Activated CD4-positive, alpha-beta T cell treated with anti-CD3 and anti-CD28 coated beads, Interleukin-2, amount 50 U/mL, for 1 hour (primary cell): ENCODE measurements at regions not wholly inside any gene's neighbourhood (a gene's known extent, or its start where the extent isn't known, plus 50 kb on each side); places are given as distances from the start of the nearest gene placed in this dataset.
A peak's percentile ranks its signal among the peaks of the same experiment; 100 is the strongest.
"Not testable (repeated sequence)": the region's sequence is repeated elsewhere in the genome, so short reads cannot be mapped to it uniquely, and the experiment has no call there.

Experiments used
- DNase-seq: peaks from one replicate; pipeline ENCODE4 v3.0.0-alpha.2; 2020

GRCh38 chr5:131107128-131107527 is 57.9 kb downstream of the HINT1 start:
- DNase-seq = no peak

DNA sequence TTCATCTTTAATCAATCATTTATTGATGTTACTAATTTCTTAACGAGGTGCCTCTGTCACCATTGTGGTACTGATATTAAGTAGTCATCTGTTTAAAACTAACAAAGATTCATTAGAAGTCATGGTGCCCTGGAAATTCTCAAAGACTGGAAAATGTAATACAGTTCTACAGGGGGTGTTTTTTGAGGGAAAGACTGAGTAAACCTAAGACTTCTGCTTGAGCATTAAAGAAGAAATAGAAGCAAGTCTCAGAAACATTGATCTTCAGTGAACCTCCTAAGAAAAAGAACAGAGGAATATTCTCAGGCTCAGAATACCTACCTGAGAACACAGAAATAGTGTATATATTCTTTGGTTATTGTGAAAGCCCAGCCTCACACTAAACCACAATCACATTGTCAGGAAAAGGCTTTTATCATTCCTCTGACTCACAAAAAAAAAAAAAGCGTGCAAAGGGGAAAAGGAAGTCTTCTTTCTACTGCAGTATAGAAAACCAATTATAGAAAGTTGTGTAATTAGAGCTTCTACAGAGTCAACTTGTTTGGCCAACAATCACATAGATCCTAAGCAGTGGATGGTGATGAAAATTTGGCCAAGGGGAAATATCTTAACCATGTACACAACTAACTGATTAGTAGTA is 60.8 kb downstream of the HINT1 start:
- no peak for DNase-seq

DNA sequence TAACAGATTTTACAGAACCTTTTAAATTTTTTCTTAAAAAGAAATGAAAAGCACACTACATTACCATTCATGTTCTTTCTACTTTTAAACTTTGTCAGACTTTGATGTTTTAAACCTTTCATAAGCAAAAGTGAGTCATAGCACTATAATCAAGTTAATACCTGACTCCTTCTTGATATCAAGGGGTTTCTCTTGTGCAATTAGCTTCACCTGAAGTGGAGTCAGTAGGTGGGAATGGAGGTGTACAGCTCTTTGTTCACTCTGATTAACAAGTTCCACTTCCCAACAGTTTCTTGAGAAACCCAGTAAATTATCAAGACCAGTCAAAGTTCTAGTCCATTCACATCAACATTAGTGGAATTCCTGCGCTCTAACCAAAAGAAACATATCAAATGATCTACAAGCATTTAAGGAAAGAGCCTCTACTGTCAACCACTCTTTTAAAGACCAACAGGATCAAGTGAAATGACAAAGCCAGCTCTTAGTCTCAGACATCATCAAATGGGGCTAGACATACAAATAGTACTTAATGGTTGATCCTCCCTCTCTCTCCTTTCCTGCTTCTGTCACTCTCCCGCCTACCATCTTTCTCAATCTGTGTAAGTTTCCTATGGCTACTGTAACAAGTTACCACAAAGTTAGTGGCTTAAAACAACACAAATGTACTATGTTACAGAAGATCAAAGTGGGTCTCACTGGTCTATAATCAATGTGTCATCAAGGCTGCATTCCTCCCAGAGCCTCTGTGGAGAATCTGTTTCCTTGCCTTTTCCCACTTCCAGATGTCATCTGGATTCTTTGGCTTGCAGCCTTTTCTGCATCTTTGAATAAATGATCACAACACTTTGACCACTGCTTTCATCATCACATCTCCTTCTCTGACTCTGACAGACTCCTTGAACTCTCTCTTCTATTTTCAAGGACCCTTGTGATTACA is 68.0 kb downstream of the HINT1 start:
- no peak for DNase-seq

DNA sequence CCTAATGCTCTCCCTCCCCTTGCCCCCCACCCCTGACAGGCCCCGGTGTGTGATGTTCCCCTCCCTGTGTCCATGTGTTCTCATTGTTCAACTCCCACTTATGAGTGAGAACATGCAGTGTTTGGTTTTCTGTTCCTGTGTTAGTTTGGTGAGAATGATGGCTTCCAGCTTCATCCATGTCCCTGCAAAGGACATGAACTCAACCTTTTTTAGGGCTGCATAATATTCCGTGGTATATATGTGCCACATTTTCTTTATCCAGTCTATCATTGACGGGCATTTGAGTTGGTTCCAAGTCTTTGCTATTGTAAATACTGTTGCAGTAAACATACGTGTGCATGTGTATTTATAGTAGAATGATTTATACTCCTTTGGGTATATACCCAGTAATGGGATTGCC is 69.5 kb downstream of the HINT1 start:
- not testable (repeated sequence) for DNase-seq

DNA sequence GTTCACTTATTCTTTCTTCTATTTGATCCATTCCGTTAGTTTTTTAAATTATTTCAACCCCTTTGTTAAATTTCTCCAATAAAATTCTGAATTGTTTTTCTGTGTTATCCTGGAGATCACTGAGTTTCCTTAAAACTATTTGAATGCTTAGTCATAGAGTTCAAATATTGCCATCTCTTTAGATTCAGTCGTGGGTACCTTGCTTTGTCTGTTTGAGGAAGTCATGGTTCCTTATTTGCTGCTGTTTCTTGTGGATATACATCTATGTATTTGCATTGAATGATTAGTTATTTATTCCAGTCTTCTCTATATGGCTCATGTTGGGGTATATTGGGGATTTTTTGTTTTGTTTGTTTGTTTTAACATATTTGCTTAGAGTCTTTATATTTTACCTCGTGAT is 80.6 kb downstream of the HINT1 start:
- no peak for DNase-seq

GRCh38 chr5:131081913-131082488 is 83.1 kb downstream of the HINT1 start:
- DNase-seq = no peak

- no peak for DNase-seq
Observed at GRCh38 chr5:131081374-131081773, 83.7 kb downstream of the HINT1 start.

DNA sequence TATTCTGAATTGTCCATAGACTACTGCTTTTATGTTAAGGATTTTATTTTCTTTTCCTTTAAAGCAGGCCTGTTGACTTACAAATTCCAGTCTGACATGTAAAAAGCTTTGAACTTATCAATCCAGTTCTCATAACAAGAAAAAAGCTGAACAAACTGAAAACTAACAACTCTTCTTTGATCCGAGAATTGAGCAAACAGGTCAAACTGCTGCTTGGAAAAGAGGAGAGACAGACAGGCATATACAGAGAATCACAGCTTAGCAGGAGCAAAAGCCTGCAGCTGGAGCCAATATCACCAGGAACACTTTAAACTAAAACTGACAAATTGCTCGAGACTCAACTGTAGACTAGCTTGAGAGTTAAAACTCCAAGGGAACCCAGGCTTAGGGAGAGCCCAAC is 85.8 kb downstream of the HINT1 start:
- DNase-seq = no peak

DNA sequence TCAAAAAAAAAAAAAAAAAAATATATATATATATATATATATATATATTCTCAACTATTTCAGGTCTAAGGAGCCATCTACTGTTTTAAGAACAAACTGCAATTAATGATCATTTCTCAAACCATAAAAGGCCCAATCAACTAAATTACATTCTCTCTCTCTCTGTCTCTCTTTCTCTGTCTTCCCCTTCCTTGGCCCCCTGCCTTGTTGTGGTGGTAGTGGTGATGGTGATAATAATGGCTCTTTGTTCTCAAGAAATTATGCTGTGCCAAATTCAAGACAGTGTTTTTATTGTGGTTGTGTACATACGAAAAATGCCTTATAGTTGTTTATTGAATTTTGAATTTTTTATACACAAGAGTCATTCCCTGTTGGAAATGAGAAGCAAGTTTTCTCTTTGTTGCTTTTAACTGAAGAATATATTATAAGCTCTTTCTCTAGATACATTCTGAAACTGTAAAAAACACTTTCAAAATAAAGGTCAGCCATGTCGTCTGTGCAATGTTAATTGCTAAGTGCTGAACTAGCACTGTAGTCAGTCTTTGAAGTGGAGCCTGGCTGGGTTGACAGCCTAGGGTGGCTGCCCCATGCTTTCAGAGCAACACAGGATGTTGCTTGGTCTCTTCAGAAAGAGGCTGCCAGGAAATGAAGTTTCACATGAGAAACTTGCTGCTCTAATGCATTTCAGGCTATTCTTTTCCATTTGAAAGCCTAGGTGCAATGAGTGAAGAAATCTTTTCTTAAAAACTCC is 96.0 kb downstream of the HINT1 start:
- peak; percentile 42 for DNase-seq

GRCh38 chr5:131068076-131068475 is 97.0 kb downstream of the HINT1 start:
- no peak for DNase-seq

GRCh38 chr5:131067636-131068035 is 97.4 kb downstream of the HINT1 start:
- DNase-seq = no peak

DNA sequence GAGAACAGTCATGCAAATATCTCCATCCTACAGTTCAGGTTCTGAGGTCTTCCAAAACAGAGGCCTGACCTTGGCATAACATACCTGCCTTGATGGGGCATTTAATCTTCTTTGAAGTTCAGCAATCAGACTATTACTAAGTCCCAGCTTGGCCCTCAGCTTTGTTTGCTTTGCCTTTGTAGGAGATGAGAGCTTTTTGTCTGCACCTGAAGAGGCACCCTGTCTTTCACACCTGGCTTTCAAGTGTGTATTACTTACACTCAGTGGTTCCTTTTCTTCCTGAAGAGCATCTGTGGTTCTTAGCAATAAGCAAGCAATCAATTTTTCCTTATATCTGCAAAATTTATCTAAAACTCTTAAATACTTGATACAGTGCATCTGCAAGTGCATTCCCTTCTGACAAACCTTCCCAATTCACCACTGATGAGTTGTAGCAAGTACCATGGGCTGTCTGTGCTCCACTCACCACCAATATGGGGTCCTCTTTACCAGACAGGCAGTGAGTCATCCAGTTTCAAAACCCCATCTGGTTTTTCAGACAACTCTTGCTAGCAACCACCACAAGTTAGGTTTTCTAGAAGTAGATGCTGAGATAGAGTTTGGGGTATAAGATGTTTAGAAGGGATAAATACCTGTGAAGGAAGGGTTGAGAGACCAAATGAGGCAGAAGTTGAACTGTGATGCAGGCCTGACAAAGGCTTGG is 100.2 kb downstream of the HINT1 start:
- no peak for DNase-seq

GRCh38 chr5:131042021-131042789 is 122.9 kb downstream of the HINT1 start:
- no peak for DNase-seq

- no peak for DNase-seq
Observed at GRCh38 chr5:131023498-131023865, 141.6 kb downstream of the HINT1 start.

DNA sequence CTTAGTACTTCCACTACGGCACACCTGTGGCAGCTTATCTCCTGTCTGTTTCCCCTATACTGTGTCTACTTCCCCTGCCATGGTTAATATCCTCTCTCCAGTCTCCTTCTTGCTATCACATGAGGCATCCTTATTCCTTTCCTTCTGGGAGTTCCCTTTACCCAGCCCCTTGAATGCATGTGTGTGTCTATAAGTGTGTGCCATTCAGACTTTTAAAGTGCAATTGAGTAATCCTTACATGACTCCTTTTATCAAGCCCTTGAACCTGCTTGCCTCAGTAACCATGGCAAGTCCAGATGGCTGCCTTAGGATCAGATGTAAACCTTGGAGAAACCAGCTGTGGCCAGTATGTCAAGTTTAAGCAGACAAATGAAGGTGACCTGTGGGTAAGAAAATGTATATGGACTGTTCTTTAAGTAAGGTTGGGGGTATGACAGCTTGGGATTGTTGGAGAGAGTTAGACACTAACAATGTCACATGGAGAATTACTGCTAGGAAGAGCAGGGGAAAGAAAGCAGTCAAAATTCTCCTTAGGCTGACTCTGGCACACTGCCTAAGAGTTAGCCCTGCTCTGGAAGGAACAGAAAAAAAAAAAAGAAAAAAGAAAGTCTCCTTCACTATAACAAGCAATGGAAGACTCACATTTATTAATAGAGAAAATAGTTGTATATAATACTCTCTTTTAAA is 142.1 kb downstream of the HINT1 start:
- no peak for DNase-seq

- no peak for DNase-seq
Observed at GRCh38 chr5:131021646-131022045, 143.4 kb downstream of the HINT1 start.

DNA sequence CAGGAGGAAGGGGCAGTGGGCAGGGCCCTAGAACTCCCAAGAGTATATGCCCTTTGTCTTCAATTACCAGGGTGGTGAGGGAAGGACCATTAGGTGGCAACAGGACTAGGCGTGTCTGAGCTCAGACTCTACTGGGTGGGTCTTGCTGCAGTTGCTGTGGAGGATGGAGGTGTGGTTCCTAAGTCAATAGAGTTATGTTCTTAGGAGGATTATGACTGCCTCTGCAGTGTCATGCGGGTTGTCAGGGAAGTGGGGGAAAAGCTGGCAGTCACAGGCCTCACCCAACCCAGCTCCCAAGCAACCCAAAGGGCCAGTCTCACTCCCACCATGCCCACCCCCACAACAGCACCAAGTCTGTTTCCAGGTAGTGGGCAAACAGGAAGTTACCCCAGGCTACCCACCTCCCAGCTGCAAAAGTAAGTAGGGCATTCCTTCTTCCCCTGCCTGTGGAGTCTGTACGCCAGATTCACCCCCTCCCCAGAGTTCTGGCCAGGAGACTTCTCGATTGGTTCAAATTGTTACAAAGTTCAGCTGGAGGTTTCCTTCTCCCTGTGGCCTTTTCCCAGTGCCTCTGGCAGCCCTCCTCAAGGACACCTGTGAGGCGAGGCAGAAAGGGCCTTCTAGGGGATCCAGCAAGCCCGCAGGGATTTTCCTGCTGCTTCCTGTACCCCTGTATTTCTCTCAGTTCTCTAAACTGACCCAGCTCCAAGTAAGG is 145.3 kb downstream of the HINT1 start:
- DNase-seq = no peak

DNA sequence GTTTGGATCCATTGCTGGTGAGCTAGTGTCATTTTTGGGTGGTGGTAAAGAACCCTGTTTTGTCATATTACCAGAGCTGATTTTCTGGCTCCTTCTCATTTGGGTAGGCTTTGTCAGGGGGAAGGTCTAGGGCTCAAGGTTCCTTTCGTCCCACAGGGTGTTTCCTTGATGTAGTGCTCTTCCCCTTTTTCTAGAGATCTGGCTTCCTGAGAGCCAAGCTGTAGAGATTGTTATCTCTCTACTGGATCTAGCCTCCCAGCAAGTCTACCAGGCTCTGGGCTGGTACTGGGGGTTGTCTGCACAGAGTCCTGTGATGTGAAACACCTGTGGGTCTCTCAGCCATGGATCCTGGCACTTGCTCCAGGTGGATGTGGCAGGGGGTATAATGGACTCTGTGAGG is 145.9 kb downstream of the HINT1 start:
- no peak for DNase-seq

GRCh38 chr5:131008329-131008728 is 156.7 kb downstream of the HINT1 start:
- no peak for DNase-seq

- no peak for DNase-seq
Observed at GRCh38 chr5:131005963-131006684, 158.9 kb downstream of the HINT1 start.
